Kidney (tissue), 13 donors: ENCODE measurements at regions not wholly inside any gene's neighbourhood (a gene's known extent, or its start where the extent isn't known, plus 50 kb on each side); places are given as distances from the start of the nearest gene placed in this dataset.

ENCODE experiments used
- DNase-seq, 5 donors: peaks; one replicate each; pipeline ENCODE4 v3.0.0-alpha.2; 2013 to 2020
- FAIRE-seq: peaks from 2 replicates; lab custom pipeline; 2012; peaks lifted over from hg19 to GRCh38; lab: Jason Lieb, UNC
- H3K27ac ChIP-seq, 2 donors: one replicate each; pipeline ENCODE4 v1.7.0; 2013; ENCODE audit warnings: low read depth in 2 of 2, low read length in 2 of 2, inconsistent platforms in 1 of 2
- H3K27me3 ChIP-seq: one replicate; pipeline ENCODE4 v1.7.1; 2013; ENCODE audit warnings: low read length, inconsistent platforms; ENCODE audit not compliant: control insufficient read depth, insufficient read depth
- H3K36me3 ChIP-seq, 3 donors: one replicate each; pipeline versions ENCODE4 v1.7.0 to v1.7.1; 2013; ENCODE audit warnings: low read length in 3 of 3, control low read depth in 1 of 3, inconsistent platforms in 1 of 3; ENCODE audit not compliant: insufficient read depth in 3 of 3, control insufficient read depth in 2 of 3
- H3K4me1 ChIP-seq, 3 donors: one replicate each; pipeline versions ENCODE4 v1.7.0 to v1.7.1; 2013; ENCODE audit warnings: low read length in 3 of 3, inconsistent platforms in 1 of 3, low read depth in 1 of 3; ENCODE audit not compliant: control insufficient read depth in 2 of 3, insufficient read depth in 2 of 3
- H3K4me3 ChIP-seq, 3 donors: one replicate each; pipeline versions ENCODE4 v1.7.0 to v1.8.1; 2013; ENCODE audit warnings: low read length in 3 of 3, control low read depth in 1 of 3, inconsistent platforms in 1 of 3
- H3K9ac ChIP-seq, 3 donors: one replicate each; pipeline versions ENCODE4 v1.7.0 to v1.7.1; 2013; ENCODE audit warnings: low read length in 3 of 3, control low read depth in 1 of 3, inconsistent platforms in 1 of 3
- H3K9me3 ChIP-seq, 3 donors: one replicate each; pipeline versions ENCODE4 v1.7.0 to v1.7.1; 2013; ENCODE audit warnings: low read length in 3 of 3, control low read depth in 1 of 3, inconsistent platforms in 1 of 3; ENCODE audit not compliant: control insufficient read depth in 2 of 3, insufficient read depth in 1 of 3
- CTCF ChIP-seq: IDR thresholded peaks from 3 replicates; pipeline ENCODE4 v1.5.1; 2012; ENCODE audit warnings: mild to moderate bottlenecking, moderate library complexity, borderline replicate concordance; ENCODE audit not compliant: insufficient read depth; ENCODE audit errors: extremely low read depth
- intact Hi-C: fragments of 100-400 bp; cut with DNase I; formaldehyde crosslinking; loops from one replicate; pipeline ENCODE4 v1.11.1; 2022
- donor health status: control.
- donor health status: control.
- donor health status: control.
- donor health status: control.
- donor health status: control.
- donor health status: DM: yes; HTN: yes; CAD: no.
- donor health status: Normal renal cell carcinoma (clear cell type).

- H3K9me3 ChIP-seq, result no peaks in the 10 kb centered on the region
- no peaks in the 10 kb centered on the region for H3K36me3 ChIP-seq
- no peak overlapping the region for H3K9ac ChIP-seq
- no peak for TF ChIP-seq CTCF
- no peak for DNase-seq
- intact Hi-C loops, result no loop called here
- no peaks in the 10 kb centered on the region for H3K27me3 ChIP-seq
- no peak overlapping the region for H3K4me3 ChIP-seq
- peaks cover 0 to under 1% (median 0%) of the 10 kb centered on the region in 3 donors for H3K4me1 ChIP-seq
- no peak overlapping the region for H3K27ac ChIP-seq
- FAIRE-seq, result no peak
Measured at GRCh38 chr9:89896806-89897340, 292.1 kb downstream of the GADD45G start.

- H3K9me3 ChIP-seq, result no peaks in the 10 kb centered on the region
- TF ChIP-seq CTCF, result no peak
- DNase-seq (no peak), FAIRE-seq (no peak)
- no peak overlapping the region for H3K9ac ChIP-seq
- no peaks in the 10 kb centered on the region for H3K36me3 ChIP-seq
- intact Hi-C loops, result no loop called here
- peak overlapping the region in 1 of 3 donors; percentile 7 for H3K4me3 ChIP-seq
- H3K27me3 ChIP-seq, result no peaks in the 10 kb centered on the region
- peaks cover 0 to 4% (median 0%) of the 10 kb centered on the region in 3 donors for H3K4me1 ChIP-seq
- H3K27ac ChIP-seq, result no peak overlapping the region
Measured at GRCh38 chr9:89899573-89899972, 294.8 kb downstream of the GADD45G start.

GRCh38 chr9:89901920-89902319 lies 297.1 kb downstream of the GADD45G start:
- Histone ChIP-seq H3K27me3 (no peaks in the 10 kb centered on the region), H3K4me1 (peaks cover 0 to 4% (median 0%) of the 10 kb centered on the region in 3 donors), H3K9ac (no peak overlapping the region), H3K27ac (no peak overlapping the region), H3K4me3 (no peak overlapping the region), H3K36me3 (no peaks in the 10 kb centered on the region), H3K9me3 (no peaks in the 10 kb centered on the region)
- DNase-seq, result no peak
- intact Hi-C loops, result no loop called here
- no peak for FAIRE-seq
- no peak for TF ChIP-seq CTCF
